SK-N-SH (cell line): ENCODE measurements at regions not wholly inside any gene's neighbourhood (a gene's known extent, or its start where the extent isn't known, plus 50 kb on each side); places are given as distances from the start of the nearest gene placed in this dataset.

Experiments used
- CTCF ChIP-seq: fragments of 200-600 bp; sonication (generic); IDR thresholded peaks from 2 replicates; pipeline ENCODE4 v1.6.1; 2017; ENCODE audit warnings: antibody characterized with exemption, mild to moderate bottlenecking, moderate library complexity
- MAX ChIP-seq: IDR thresholded peaks from 2 replicates; pipeline ENCODE4 v1.4.0; 2012; ENCODE audit warnings: low read depth
- POLR2AphosphoS5 ChIP-seq: IDR thresholded peaks from 2 replicates; pipeline ENCODE4 v1.6.1; 2012; ENCODE audit warnings: low read depth, low read length
- REST ChIP-seq: IDR thresholded peaks from 2 replicates; pipeline ENCODE4 v1.6.1; 2012; ENCODE audit warnings: mild to moderate bottlenecking, low read depth, low read length, moderate library complexity
- SIN3A ChIP-seq: IDR thresholded peaks from 2 replicates; pipeline ENCODE4 v1.6.1; 2012; ENCODE audit warnings: low read depth, mild to moderate bottlenecking, low read length, moderate library complexity, borderline replicate concordance
- TAF1 ChIP-seq: IDR thresholded peaks from 2 replicates; pipeline ENCODE4 v1.6.1; 2012; ENCODE audit warnings: low read depth, mild to moderate bottlenecking, low read length, moderate library complexity, borderline replicate concordance
- TEAD4 ChIP-seq: IDR thresholded peaks from 2 replicates; pipeline ENCODE4 v1.4.0; 2012; ENCODE audit warnings: mild to moderate bottlenecking, borderline replicate concordance; ENCODE audit not compliant: insufficient read depth

- no peak for TF ChIP-seq MAX
- TF ChIP-seq CTCF: no peak
- TF ChIP-seq SIN3A: no peak
- no peak for TF ChIP-seq REST
- TF ChIP-seq TAF1: no peak
- TF ChIP-seq TEAD4: no peak
- TF ChIP-seq POLR2AphosphoS5: no peak
Measured at GRCh38 chr7:145700488-145700887, 416.1 kb upstream of the CNTNAP2 start.
